Left lung (tissue), 4 donors: ENCODE measurements at regions not wholly inside any gene's neighbourhood (a gene's known extent, or its start where the extent isn't known, plus 50 kb on each side); places are given as distances from the start of the nearest gene placed in this dataset.

Experiments
- ATAC-seq: fragments of 200-7000 bp; cut with Tn5 transposase; one replicate; pipeline ENCODE4 v1.9.1; 2020; ENCODE audit warnings: moderate library complexity
- DNase-seq, 4 donors: peaks; one replicate each; pipeline ENCODE4 v3.0.0-alpha.2; 2013 to 2020
- H3K27ac ChIP-seq, 2 donors: fragments of 200-600 bp; sonication (generic) in 1 of 2; one replicate each; pipeline versions ENCODE4 v1.5.0 to v1.8.0; 2020 to 2021
- H3K27me3 ChIP-seq, 2 donors: fragments of 200-600 bp; sonication (generic) in 1 of 2; one replicate each; pipeline versions ENCODE4 v1.5.0 to v1.8.0; 2020 to 2021
- H3K36me3 ChIP-seq, 2 donors: fragments of 200-600 bp; sonication (generic) in 1 of 2; one replicate each; pipeline versions ENCODE4 v1.5.0 to v1.8.0; 2020 to 2021
- H3K4me1 ChIP-seq, 2 donors: fragments of 200-600 bp; one replicate each; pipeline ENCODE4 v1.8.0; 2021
- H3K4me3 ChIP-seq, 2 donors: fragments of 200-600 bp; sonication (generic) in 1 of 2; one replicate each; pipeline versions ENCODE4 v1.5.0 to v1.8.0; 2020 to 2021; ENCODE audit warnings: mild to moderate bottlenecking in 1 of 2
- H3K9me3 ChIP-seq, 2 donors: fragments of 200-600 bp; sonication (generic) in 1 of 2; one replicate each; pipeline versions ENCODE4 v1.5.0 to v1.8.0; 2020 to 2021
- CTCF ChIP-seq, 2 donors: fragments of 200-600 bp; sonication (generic) in 1 of 2; IDR thresholded peaks; one replicate each; pipeline versions ENCODE4 v1.5.0 to v1.8.0; 2021; ENCODE audit warnings: antibody characterized with exemption in 2 of 2
- intact Hi-C, 2 donors: fragments of 100-400 bp; cut with DNase I; formaldehyde crosslinking; loops; one replicate each; pipeline versions ENCODE4 v1.11.2 to v1.14.2; 2022
- donor health status: DM: no; HTN: yes; CAD: no.
- donor health status: DM: no; HTN: no; CAD: no.

- DNase-seq (peak in 1 of 4 donors; percentile 25), ATAC-seq (no peak)
- intact Hi-C loops: no loop called here
- TF ChIP-seq CTCF (IDR thresholded peaks at IDR 0.05): no peak
- no peaks in the 10 kb centered on the region for H3K9me3 ChIP-seq
- H3K27me3 ChIP-seq: peaks cover 0 to 26% of the 10 kb centered on the region in 2 donors
- H3K4me1 ChIP-seq: no peaks in the 10 kb centered on the region
- no peak overlapping the region for H3K4me3 ChIP-seq
- no peak overlapping the region for H3K27ac ChIP-seq
- H3K36me3 ChIP-seq: no peaks in the 10 kb centered on the region
These were observed 219.6 kb upstream of the C14orf180 start for GRCh38 chr14:104359969-104360442.

GRCh38 chr14:104360501-104360900, 219.1 kb upstream of the C14orf180 start:
- H3K27me3 ChIP-seq: peaks cover 0 to 26% of the 10 kb centered on the region in 2 donors
- intact Hi-C loops: no loop called here
- DNase-seq (peak in 1 of 4 donors; percentile 19), ATAC-seq (no peak)
- no peaks in the 10 kb centered on the region for H3K4me1 ChIP-seq
- no peak overlapping the region for H3K27ac ChIP-seq
- TF ChIP-seq CTCF (IDR thresholded peaks at IDR 0.05): no peak
- H3K4me3 ChIP-seq: no peak overlapping the region
- H3K9me3 ChIP-seq: no peaks in the 10 kb centered on the region
- H3K36me3 ChIP-seq: no peaks in the 10 kb centered on the region

GRCh38 chr14:104361101-104361591, 218.4 kb upstream of the C14orf180 start:
- no peaks in the 10 kb centered on the region for H3K9me3 ChIP-seq
- DNase-seq: peak in 1 of 4 donors; percentile 19
- TF ChIP-seq CTCF (IDR thresholded peaks at IDR 0.05): no peak
- H3K27ac ChIP-seq: no peak overlapping the region
- H3K4me1 ChIP-seq: no peaks in the 10 kb centered on the region
- intact Hi-C loops: no loop called here
- no peaks in the 10 kb centered on the region for H3K36me3 ChIP-seq
- no peak overlapping the region for H3K4me3 ChIP-seq
- ATAC-seq: no peak
- H3K27me3 ChIP-seq: peaks cover 0 to 26% of the 10 kb centered on the region in 2 donors

- ATAC-seq (no peak), DNase-seq (peak in 2 of 4 donors; percentile 21 to 68)
- H3K4me1 ChIP-seq: no peaks in the 10 kb centered on the region
- H3K27me3 ChIP-seq: peaks cover 0 to 26% of the 10 kb centered on the region in 2 donors
- H3K27ac ChIP-seq: no peak overlapping the region
- no peaks in the 10 kb centered on the region for H3K9me3 ChIP-seq
- no peak for TF ChIP-seq CTCF (IDR thresholded peaks at IDR 0.05)
- H3K4me3 ChIP-seq: no peak overlapping the region
- H3K36me3 ChIP-seq: no peaks in the 10 kb centered on the region
- intact Hi-C loops: no loop called here
These were observed 217.5 kb upstream of the C14orf180 start for GRCh38 chr14:104361921-104362681.

- DNase-seq: peak in 1 of 4 donors; percentile 11
- Histone ChIP-seq H3K27me3 (peaks cover 0 to 31% of the 10 kb centered on the region in 2 donors), H3K4me3 (no peak overlapping the region), H3K27ac (no peak overlapping the region), H3K9me3 (no peaks in the 10 kb centered on the region), H3K4me1 (no peaks in the 10 kb centered on the region), H3K36me3 (no peaks in the 10 kb centered on the region)
- TF ChIP-seq CTCF (IDR thresholded peaks at IDR 0.05): no peak
- intact Hi-C loops: no loop called here
- ATAC-seq: no peak
These were observed 216.6 kb upstream of the C14orf180 start for GRCh38 chr14:104362761-104363605.
